Immature natural killer cell (primary cell): ENCODE measurements at regions not wholly inside any gene's neighbourhood (a gene's known extent, or its start where the extent isn't known, plus 50 kb on each side); places are given as distances from the start of the nearest gene placed in this dataset.

ENCODE experiments used
- DNase-seq, 3 donors: peaks; one replicate each; pipeline ENCODE4 v3.0.0; 2022; ENCODE audit warnings: mixed read lengths in 1 of 3
- H3K27ac Mint-ChIP-seq, 6 donors: one replicate each; pipeline ENCODE4 v1.8.0; 2020; ENCODE audit warnings: mixed read lengths in 6 of 6, mild to moderate bottlenecking in 5 of 6, inconsistent platforms in 4 of 6, moderate library complexity in 3 of 6
- H3K27me3 Mint-ChIP-seq, 3 donors: one replicate each; pipeline ENCODE4 v1.8.0; 2020 to 2021; ENCODE audit warnings: low read depth in 3 of 3, mild to moderate bottlenecking in 3 of 3, mixed read lengths in 3 of 3, moderate library complexity in 3 of 3, inconsistent platforms in 1 of 3
- H3K36me3 Mint-ChIP-seq, 3 donors: one replicate each; pipeline ENCODE4 v1.8.0; 2020; ENCODE audit warnings: mixed read lengths in 3 of 3, inconsistent platforms in 2 of 3, mild to moderate bottlenecking in 2 of 3
- H3K4me1 Mint-ChIP-seq, 2 donors: one replicate each; pipeline ENCODE4 v1.8.0; 2020; ENCODE audit warnings: inconsistent platforms in 2 of 2, mild to moderate bottlenecking in 2 of 2, mixed read lengths in 2 of 2, moderate library complexity in 1 of 2
- H3K4me3 Mint-ChIP-seq, 5 donors: one replicate each; pipeline ENCODE4 v1.8.0; 2020; ENCODE audit warnings: mild to moderate bottlenecking in 5 of 5, mixed read lengths in 5 of 5, inconsistent platforms in 3 of 5, moderate library complexity in 3 of 5
- H3K9me3 Mint-ChIP-seq, 6 donors: one replicate each; pipeline ENCODE4 v1.8.0; 2020; ENCODE audit warnings: mild to moderate bottlenecking in 6 of 6, mixed read lengths in 6 of 6, inconsistent platforms in 4 of 6, moderate library complexity in 3 of 6

- no peak for DNase-seq
- H3K27ac Mint-ChIP-seq, result no peak overlapping the region
- H3K4me3 Mint-ChIP-seq, result no peak overlapping the region
- H3K27me3 Mint-ChIP-seq, result peaks cover 2 to 8% (median 3%) of the 10 kb centered on the region in 3 donors
- H3K9me3 Mint-ChIP-seq, result no peaks in the 10 kb centered on the region
- no peaks in the 10 kb centered on the region for H3K36me3 Mint-ChIP-seq
- H3K4me1 Mint-ChIP-seq, result no peaks in the 10 kb centered on the region
Observed at GRCh38 chr17:74055508-74056160, 147.8 kb upstream of the RPL38 start.

- H3K9me3 Mint-ChIP-seq, result no peaks in the 10 kb centered on the region
- no peaks in the 10 kb centered on the region for H3K36me3 Mint-ChIP-seq
- no peak overlapping the region for H3K4me3 Mint-ChIP-seq
- peaks cover 2 to 9% (median 2%) of the 10 kb centered on the region in 3 donors for H3K27me3 Mint-ChIP-seq
- DNase-seq, result no peak
- no peaks in the 10 kb centered on the region for H3K4me1 Mint-ChIP-seq
- H3K27ac Mint-ChIP-seq, result no peak overlapping the region
Observed at GRCh38 chr17:74059479-74060240, 143.8 kb upstream of the RPL38 start.

GRCh38 chr17:74061758-74062157 is 141.7 kb upstream of the RPL38 start:
- no peaks in the 10 kb centered on the region for H3K9me3 Mint-ChIP-seq
- no peak overlapping the region for H3K27ac Mint-ChIP-seq
- peaks cover 0 to 10% (median 2%) of the 10 kb centered on the region in 3 donors for H3K27me3 Mint-ChIP-seq
- no peaks in the 10 kb centered on the region for H3K36me3 Mint-ChIP-seq
- H3K4me1 Mint-ChIP-seq, result no peaks in the 10 kb centered on the region
- DNase-seq, result no peak
- no peak overlapping the region for H3K4me3 Mint-ChIP-seq

- DNase-seq, result no peak
- Mint-ChIP-seq H3K27ac (no peak overlapping the region), H3K4me1 (no peaks in the 10 kb centered on the region), H3K4me3 (no peak overlapping the region), H3K36me3 (no peaks in the 10 kb centered on the region), H3K27me3 (peaks cover 0 to 10% (median 6%) of the 10 kb centered on the region in 3 donors), H3K9me3 (peaks cover 0 to 2% (median 0%) of the 10 kb centered on the region in 6 donors)
Observed at GRCh38 chr17:74062234-74062633, 141.2 kb upstream of the RPL38 start.

GRCh38 chr17:74063439-74063838 is 140.0 kb upstream of the RPL38 start:
- H3K36me3 Mint-ChIP-seq, result no peaks in the 10 kb centered on the region
- H3K27me3 Mint-ChIP-seq, result peaks cover 0 to 11% (median 8%) of the 10 kb centered on the region in 3 donors
- H3K4me3 Mint-ChIP-seq, result no peak overlapping the region
- H3K27ac Mint-ChIP-seq, result no peak overlapping the region
- DNase-seq, result no peak
- no peaks in the 10 kb centered on the region for H3K4me1 Mint-ChIP-seq
- peaks cover 0 to 2% (median 0%) of the 10 kb centered on the region in 6 donors for H3K9me3 Mint-ChIP-seq

- DNase-seq, result no peak
- no peak overlapping the region for H3K4me3 Mint-ChIP-seq
- H3K27me3 Mint-ChIP-seq, result peaks cover 1 to 10% (median 3%) of the 10 kb centered on the region in 3 donors
- peaks cover 0 to 4% (median 0%) of the 10 kb centered on the region in 6 donors for H3K9me3 Mint-ChIP-seq
- H3K27ac Mint-ChIP-seq, result no peak overlapping the region
- no peaks in the 10 kb centered on the region for H3K4me1 Mint-ChIP-seq
- H3K36me3 Mint-ChIP-seq, result no peaks in the 10 kb centered on the region
Observed at GRCh38 chr17:74070374-74070773, 133.1 kb upstream of the RPL38 start.

- DNase-seq, result no peak
- Mint-ChIP-seq H3K27me3 (peaks cover 1 to 10% (median 3%) of the 10 kb centered on the region in 3 donors), H3K36me3 (no peaks in the 10 kb centered on the region), H3K27ac (no peak overlapping the region), H3K4me3 (no peak overlapping the region), H3K9me3 (peaks cover 0 to 4% (median 0%) of the 10 kb centered on the region in 6 donors), H3K4me1 (no peaks in the 10 kb centered on the region)
Observed at GRCh38 chr17:74070998-74071679, 132.3 kb upstream of the RPL38 start.

- H3K27me3 Mint-ChIP-seq, result peaks cover 0 to 5% (median 3%) of the 10 kb centered on the region in 3 donors
- no peak overlapping the region for H3K4me3 Mint-ChIP-seq
- no peak overlapping the region for H3K27ac Mint-ChIP-seq
- no peaks in the 10 kb centered on the region for H3K4me1 Mint-ChIP-seq
- no peak for DNase-seq
- peaks cover 0 to 2% (median 0%) of the 10 kb centered on the region in 6 donors for H3K9me3 Mint-ChIP-seq
- H3K36me3 Mint-ChIP-seq, result no peaks in the 10 kb centered on the region
Observed at GRCh38 chr17:74072340-74072739, 131.1 kb upstream of the RPL38 start.

GRCh38 chr17:74076446-74076845 is 127.0 kb upstream of the RPL38 start:
- Mint-ChIP-seq H3K4me3 (no peak overlapping the region), H3K9me3 (no peaks in the 10 kb centered on the region), H3K4me1 (no peaks in the 10 kb centered on the region), H3K27ac (no peak overlapping the region), H3K36me3 (no peaks in the 10 kb centered on the region), H3K27me3 (peaks cover 0 to 3% (median 2%) of the 10 kb centered on the region in 3 donors)
- no peak for DNase-seq

GRCh38 chr17:74077231-74077630 is 126.2 kb upstream of the RPL38 start:
- H3K27me3 Mint-ChIP-seq, result peaks cover under 1 to 4% (median 3%) of the 10 kb centered on the region in 3 donors
- H3K27ac Mint-ChIP-seq, result no peak overlapping the region
- no peaks in the 10 kb centered on the region for H3K4me1 Mint-ChIP-seq
- no peak for DNase-seq
- H3K4me3 Mint-ChIP-seq, result no peak overlapping the region
- no peaks in the 10 kb centered on the region for H3K9me3 Mint-ChIP-seq
- no peaks in the 10 kb centered on the region for H3K36me3 Mint-ChIP-seq

- Mint-ChIP-seq H3K36me3 (no peaks in the 10 kb centered on the region), H3K9me3 (no peaks in the 10 kb centered on the region), H3K27ac (no peak overlapping the region), H3K27me3 (peaks cover 2 to 6% (median 4%) of the 10 kb centered on the region in 3 donors), H3K4me3 (no peak overlapping the region), H3K4me1 (no peaks in the 10 kb centered on the region)
- DNase-seq, result no peak
Observed at GRCh38 chr17:74078363-74078941, 125.0 kb upstream of the RPL38 start.

GRCh38 chr17:74079537-74080300 is 123.8 kb upstream of the RPL38 start:
- H3K4me3 Mint-ChIP-seq, result no peak overlapping the region
- no peaks in the 10 kb centered on the region for H3K36me3 Mint-ChIP-seq
- H3K27me3 Mint-ChIP-seq, result peaks cover 4 to 7% (median 6%) of the 10 kb centered on the region in 3 donors
- H3K4me1 Mint-ChIP-seq, result no peaks in the 10 kb centered on the region
- H3K27ac Mint-ChIP-seq, result no peak overlapping the region
- H3K9me3 Mint-ChIP-seq, result peaks cover 0 to 4% (median 2%) of the 10 kb centered on the region in 6 donors
- no peak for DNase-seq
